WTC11 (cell line): ENCODE measurements at regions not wholly inside any gene's neighbourhood (a gene's known extent, or its start where the extent isn't known, plus 50 kb on each side); places are given as distances from the start of the nearest gene placed in this dataset.

ENCODE experiments used
- ATAC-seq: fragments of 200-7000 bp; cut with Tn5 transposase; 2 replicates; pipeline ENCODE4 v1.10.0; 2021; ENCODE audit warnings: mild to moderate bottlenecking, moderate library complexity
- CTCF ChIA-PET: fragments of 300-600 bp; sonication (Branson Sonifier 250); formaldehyde crosslinking; loops from one replicate; lab custom pipeline; 2021; ENCODE audit warnings: antibody characterized with exemption; lab: Charles Lee
- POLR2A ChIA-PET: fragments of 350-600 bp; sonication (Branson Sonifier 250); formaldehyde crosslinking; loops from one replicate; lab custom pipeline; 2021; ENCODE audit warnings: antibody characterized with exemption; lab: Charles Lee
- DNase-seq: peaks from one replicate; pipeline ENCODE4 v3.0.0; 2021; ENCODE audit warnings: low spot score
- H3K27ac Mint-ChIP-seq: 2 replicates; pipeline ENCODE4 v1.8.0; 2021; ENCODE audit warnings: mixed read lengths
- H3K27me3 Mint-ChIP-seq: 2 replicates; pipeline ENCODE4 v1.8.0; 2021; ENCODE audit warnings: low read depth, mild to moderate bottlenecking, moderate library complexity, mixed read lengths
- H3K36me3 Mint-ChIP-seq: 2 replicates; pipeline ENCODE4 v1.8.0; 2021; ENCODE audit warnings: mixed read lengths
- H3K4me1 Mint-ChIP-seq: 2 replicates; pipeline ENCODE4 v1.8.0; 2022; ENCODE audit warnings: mixed read lengths
- H3K4me3 Mint-ChIP-seq: 2 replicates; pipeline ENCODE4 v1.8.0; 2021; ENCODE audit warnings: mild to moderate bottlenecking, moderate library complexity, mixed read lengths
- H3K9me3 Mint-ChIP-seq: 2 replicates; pipeline ENCODE4 v1.8.0; 2021; ENCODE audit warnings: mixed read lengths
- CREM ChIP-seq: sonication (generic); formaldehyde crosslinking; IDR thresholded peaks from 2 replicates; pipeline ENCODE4 v1.8.1; 2022; ENCODE audit warnings: mild to moderate bottlenecking, missing genetic modification reagents, moderate library complexity
- FOXK1 ChIP-seq: sonication (generic); formaldehyde crosslinking; IDR thresholded peaks from 2 replicates; pipeline ENCODE4 v1.8.0; 2022; ENCODE audit warnings: mild to moderate bottlenecking, moderate library complexity, missing genetic modification reagents
- IRF1 ChIP-seq: sonication (generic); formaldehyde crosslinking; IDR thresholded peaks from 2 replicates; pipeline ENCODE4 v1.8.0; 2023; ENCODE audit warnings: missing genetic modification reagents
- KAT7 ChIP-seq: sonication (generic); formaldehyde crosslinking; IDR thresholded peaks from 2 replicates; pipeline ENCODE4 v1.8.1; 2023; ENCODE audit warnings: missing genetic modification reagents, mild to moderate bottlenecking, borderline replicate concordance
- MLX ChIP-seq: sonication (generic); formaldehyde crosslinking; IDR thresholded peaks from 2 replicates; pipeline ENCODE4 v1.8.1; 2023; ENCODE audit warnings: mild to moderate bottlenecking, missing genetic modification reagents, moderate library complexity
- NFYB ChIP-seq: sonication (generic); formaldehyde crosslinking; conservative IDR thresholded peaks from 2 replicates; pipeline ENCODE4 v1.8.0; 2022; ENCODE audit warnings: low read depth, missing genetic modification reagents
- NR1H2 ChIP-seq: sonication (generic); formaldehyde crosslinking; IDR thresholded peaks from 2 replicates; pipeline ENCODE4 v1.9.0; 2021; ENCODE audit warnings: mild to moderate bottlenecking, moderate library complexity, missing genetic modification reagents
- SMAD3 ChIP-seq: sonication (generic); formaldehyde crosslinking; IDR thresholded peaks from 2 replicates; pipeline ENCODE4 v1.8.0; 2022; ENCODE audit warnings: missing genetic modification reagents, mild to moderate bottlenecking, borderline replicate concordance
- USF2 ChIP-seq: sonication (generic); formaldehyde crosslinking; IDR thresholded peaks from 2 replicates; pipeline ENCODE4 v1.8.1; 2023; ENCODE audit warnings: mild to moderate bottlenecking, missing genetic modification reagents, moderate library complexity
- ZBTB43 ChIP-seq: sonication (generic); formaldehyde crosslinking; IDR thresholded peaks from 2 replicates; pipeline ENCODE4 v1.8.1; 2023; ENCODE audit warnings: mild to moderate bottlenecking, missing genetic modification reagents
- ZNF219 ChIP-seq: sonication (generic); formaldehyde crosslinking; IDR thresholded peaks from 2 replicates; pipeline ENCODE4 v1.8.0; 2023; ENCODE audit warnings: missing genetic modification reagents, mild to moderate bottlenecking, borderline replicate concordance
- ZNF232 ChIP-seq: sonication (generic); formaldehyde crosslinking; IDR thresholded peaks from 2 replicates; pipeline ENCODE4 v1.8.0; 2022; ENCODE audit warnings: mild to moderate bottlenecking, missing genetic modification reagents
- ZNF263 ChIP-seq: sonication (generic); formaldehyde crosslinking; IDR thresholded peaks from 2 replicates; pipeline ENCODE4 v1.8.1; 2022; ENCODE audit warnings: low read depth, mild to moderate bottlenecking, moderate library complexity, missing genetic modification reagents
- TF ChIP-seq, protein P1 (sequence below): sonication (generic); formaldehyde crosslinking; IDR thresholded peaks from 2 replicates; pipeline ENCODE4 v1.8.1; 2023; ENCODE audit warnings: mild to moderate bottlenecking, missing genetic modification reagents, borderline replicate concordance
- TF ChIP-seq, protein P2 (sequence below): fragments of 250-450 bp; sonication (Bioruptor Pico); IDR thresholded peaks from 2 replicates; pipeline ENCODE4 v2.1.2; 2022; ENCODE audit warnings: mild to moderate bottlenecking, moderate library complexity
- TF ChIP-seq, protein P3 (sequence below): sonication (generic); formaldehyde crosslinking; IDR thresholded peaks from 2 replicates; pipeline ENCODE4 v1.8.0; 2023; ENCODE audit warnings: missing genetic modification reagents, mild to moderate bottlenecking, borderline replicate concordance
- TF ChIP-seq, protein P4 (sequence below): sonication (generic); formaldehyde crosslinking; IDR thresholded peaks from 2 replicates; pipeline ENCODE4 v1.8.1; 2022; ENCODE audit warnings: missing genetic modification reagents, borderline replicate concordance

DNA sequence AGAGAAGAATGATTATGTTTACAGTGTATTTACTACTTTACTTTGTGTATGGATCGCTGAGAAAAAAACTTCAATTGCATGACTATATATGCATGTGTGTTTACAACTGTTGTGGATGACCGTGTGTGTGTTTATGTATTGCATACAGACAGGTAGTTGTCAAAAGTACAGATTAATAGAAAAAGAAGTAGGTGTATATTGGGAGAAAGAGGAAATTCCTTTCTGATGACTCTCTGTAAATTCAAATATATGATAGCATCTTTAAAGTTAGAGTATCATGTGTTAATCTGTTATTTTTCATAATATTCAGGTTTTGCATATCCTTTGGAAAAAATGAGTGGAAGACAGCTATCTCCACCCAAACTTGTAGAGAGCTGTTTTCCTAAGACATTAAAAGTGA lies 160.4 kb upstream of the AGR3 start (continued):
- TF ChIP-seq, protein P1, sequence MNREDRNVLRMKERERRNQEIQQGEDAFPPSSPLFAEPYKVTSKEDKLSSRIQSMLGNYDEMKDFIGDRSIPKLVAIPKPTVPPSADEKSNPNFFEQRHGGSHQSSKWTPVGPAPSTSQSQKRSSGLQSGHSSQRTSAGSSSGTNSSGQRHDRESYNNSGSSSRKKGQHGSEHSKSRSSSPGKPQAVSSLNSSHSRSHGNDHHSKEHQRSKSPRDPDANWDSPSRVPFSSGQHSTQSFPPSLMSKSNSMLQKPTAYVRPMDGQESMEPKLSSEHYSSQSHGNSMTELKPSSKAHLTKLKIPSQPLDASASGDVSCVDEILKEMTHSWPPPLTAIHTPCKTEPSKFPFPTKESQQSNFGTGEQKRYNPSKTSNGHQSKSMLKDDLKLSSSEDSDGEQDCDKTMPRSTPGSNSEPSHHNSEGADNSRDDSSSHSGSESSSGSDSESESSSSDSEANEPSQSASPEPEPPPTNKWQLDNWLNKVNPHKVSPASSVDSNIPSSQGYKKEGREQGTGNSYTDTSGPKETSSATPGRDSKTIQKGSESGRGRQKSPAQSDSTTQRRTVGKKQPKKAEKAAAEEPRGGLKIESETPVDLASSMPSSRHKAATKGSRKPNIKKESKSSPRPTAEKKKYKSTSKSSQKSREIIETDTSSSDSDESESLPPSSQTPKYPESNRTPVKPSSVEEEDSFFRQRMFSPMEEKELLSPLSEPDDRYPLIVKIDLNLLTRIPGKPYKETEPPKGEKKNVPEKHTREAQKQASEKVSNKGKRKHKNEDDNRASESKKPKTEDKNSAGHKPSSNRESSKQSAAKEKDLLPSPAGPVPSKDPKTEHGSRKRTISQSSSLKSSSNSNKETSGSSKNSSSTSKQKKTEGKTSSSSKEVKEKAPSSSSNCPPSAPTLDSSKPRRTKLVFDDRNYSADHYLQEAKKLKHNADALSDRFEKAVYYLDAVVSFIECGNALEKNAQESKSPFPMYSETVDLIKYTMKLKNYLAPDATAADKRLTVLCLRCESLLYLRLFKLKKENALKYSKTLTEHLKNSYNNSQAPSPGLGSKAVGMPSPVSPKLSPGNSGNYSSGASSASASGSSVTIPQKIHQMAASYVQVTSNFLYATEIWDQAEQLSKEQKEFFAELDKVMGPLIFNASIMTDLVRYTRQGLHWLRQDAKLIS, result no peak
- no peak for TF ChIP-seq ZNF263
- TF ChIP-seq KAT7 (CRISPR knock-in tag), result no peak
- no peak for TF ChIP-seq SMAD3 (CRISPR knock-in tag)
- no peak for TF ChIP-seq USF2
- no peak for TF ChIP-seq MLX (CRISPR knock-in tag)
- no peak for TF ChIP-seq NFYB (CRISPR knock-in tag)

DNA sequence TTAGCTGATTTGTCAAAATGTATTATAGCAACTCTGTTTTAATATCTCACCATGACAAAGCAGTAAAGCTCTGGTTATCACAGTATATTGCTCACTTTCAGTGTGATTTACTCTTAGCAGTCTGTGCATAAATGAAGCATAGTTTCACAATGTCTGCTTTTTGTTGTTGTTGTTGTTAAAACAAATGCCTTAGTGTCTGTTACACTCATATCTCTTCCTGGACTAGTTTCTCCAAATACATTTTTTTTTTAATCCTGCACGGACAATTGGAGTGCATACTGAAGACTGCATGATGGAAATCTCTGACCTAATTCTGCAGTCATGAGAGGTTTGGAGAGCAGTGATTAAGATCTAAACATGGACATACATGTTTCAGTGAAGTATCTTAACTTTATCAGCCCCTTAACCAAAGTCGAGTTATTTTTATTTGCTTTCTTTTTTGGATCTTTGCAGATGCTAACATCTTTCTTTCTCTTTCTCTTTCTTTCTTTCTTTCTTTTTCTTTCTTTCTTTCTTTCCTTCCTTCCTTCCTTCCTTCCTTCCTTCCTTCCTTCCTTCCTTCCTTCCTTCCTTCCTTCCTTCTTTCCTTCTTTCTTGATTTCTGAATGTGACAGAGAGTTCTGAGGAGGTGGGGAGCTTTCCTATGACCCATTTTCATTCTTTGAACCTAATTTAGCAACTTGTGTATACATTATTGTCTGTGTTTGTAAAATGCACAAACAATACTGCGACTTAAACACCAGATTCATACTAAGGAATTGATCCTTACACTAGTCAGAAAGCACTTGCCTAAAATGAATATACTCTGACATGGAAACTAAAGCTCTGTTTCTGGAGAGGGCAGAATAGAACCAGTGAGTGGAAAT lies 161.5 kb upstream of the AGR3 start:
- Mint-ChIP-seq H3K9me3 (no peaks in the 10 kb centered on the region), H3K27me3 (no peaks in the 10 kb centered on the region), H3K4me3 (no peak overlapping the region), H3K4me1 (peaks cover 9% of the 10 kb centered on the region), H3K27ac (no peak overlapping the region), H3K36me3 (no peaks in the 10 kb centered on the region)
- ATAC-seq (no peak), DNase-seq (no peak)
- CTCF ChIA-PET, result no interaction called here
- POLR2A ChIA-PET, result no interaction called here
- no peak for TF ChIP-seq IRF1
- TF ChIP-seq USF2, result no peak
- TF ChIP-seq FOXK1, result no peak
- TF ChIP-seq ZNF219, result no peak
- TF ChIP-seq, protein P2, sequence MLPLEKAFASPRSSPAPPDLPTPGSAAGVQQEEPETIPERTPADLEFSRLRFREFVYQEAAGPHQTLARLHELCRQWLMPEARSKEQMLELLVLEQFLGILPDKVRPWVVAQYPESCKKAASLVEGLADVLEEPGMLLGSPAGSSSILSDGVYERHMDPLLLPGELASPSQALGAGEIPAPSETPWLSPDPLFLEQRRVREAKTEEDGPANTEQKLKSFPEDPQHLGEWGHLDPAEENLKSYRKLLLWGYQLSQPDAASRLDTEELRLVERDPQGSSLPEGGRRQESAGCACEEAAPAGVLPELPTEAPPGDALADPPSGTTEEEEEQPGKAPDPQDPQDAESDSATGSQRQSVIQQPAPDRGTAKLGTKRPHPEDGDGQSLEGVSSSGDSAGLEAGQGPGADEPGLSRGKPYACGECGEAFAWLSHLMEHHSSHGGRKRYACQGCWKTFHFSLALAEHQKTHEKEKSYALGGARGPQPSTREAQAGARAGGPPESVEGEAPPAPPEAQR (CRISPR knock-in tag), result no peak
- TF ChIP-seq, protein P3, sequence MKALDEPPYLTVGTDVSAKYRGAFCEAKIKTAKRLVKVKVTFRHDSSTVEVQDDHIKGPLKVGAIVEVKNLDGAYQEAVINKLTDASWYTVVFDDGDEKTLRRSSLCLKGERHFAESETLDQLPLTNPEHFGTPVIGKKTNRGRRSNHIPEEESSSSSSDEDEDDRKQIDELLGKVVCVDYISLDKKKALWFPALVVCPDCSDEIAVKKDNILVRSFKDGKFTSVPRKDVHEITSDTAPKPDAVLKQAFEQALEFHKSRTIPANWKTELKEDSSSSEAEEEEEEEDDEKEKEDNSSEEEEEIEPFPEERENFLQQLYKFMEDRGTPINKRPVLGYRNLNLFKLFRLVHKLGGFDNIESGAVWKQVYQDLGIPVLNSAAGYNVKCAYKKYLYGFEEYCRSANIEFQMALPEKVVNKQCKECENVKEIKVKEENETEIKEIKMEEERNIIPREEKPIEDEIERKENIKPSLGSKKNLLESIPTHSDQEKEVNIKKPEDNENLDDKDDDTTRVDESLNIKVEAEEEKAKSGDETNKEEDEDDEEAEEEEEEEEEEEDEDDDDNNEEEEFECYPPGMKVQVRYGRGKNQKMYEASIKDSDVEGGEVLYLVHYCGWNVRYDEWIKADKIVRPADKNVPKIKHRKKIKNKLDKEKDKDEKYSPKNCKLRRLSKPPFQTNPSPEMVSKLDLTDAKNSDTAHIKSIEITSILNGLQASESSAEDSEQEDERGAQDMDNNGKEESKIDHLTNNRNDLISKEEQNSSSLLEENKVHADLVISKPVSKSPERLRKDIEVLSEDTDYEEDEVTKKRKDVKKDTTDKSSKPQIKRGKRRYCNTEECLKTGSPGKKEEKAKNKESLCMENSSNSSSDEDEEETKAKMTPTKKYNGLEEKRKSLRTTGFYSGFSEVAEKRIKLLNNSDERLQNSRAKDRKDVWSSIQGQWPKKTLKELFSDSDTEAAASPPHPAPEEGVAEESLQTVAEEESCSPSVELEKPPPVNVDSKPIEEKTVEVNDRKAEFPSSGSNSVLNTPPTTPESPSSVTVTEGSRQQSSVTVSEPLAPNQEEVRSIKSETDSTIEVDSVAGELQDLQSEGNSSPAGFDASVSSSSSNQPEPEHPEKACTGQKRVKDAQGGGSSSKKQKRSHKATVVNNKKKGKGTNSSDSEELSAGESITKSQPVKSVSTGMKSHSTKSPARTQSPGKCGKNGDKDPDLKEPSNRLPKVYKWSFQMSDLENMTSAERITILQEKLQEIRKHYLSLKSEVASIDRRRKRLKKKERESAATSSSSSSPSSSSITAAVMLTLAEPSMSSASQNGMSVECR (CRISPR knock-in tag), result no peak
- TF ChIP-seq ZNF232 (CRISPR knock-in tag), result no peak
- no peak for TF ChIP-seq NR1H2 (CRISPR knock-in tag)
- no peak for TF ChIP-seq ZBTB43 (CRISPR knock-in tag)
- TF ChIP-seq CREM (CRISPR knock-in tag), result no peak
- no peak for TF ChIP-seq NFYB (CRISPR knock-in tag)
- TF ChIP-seq, protein P4, sequence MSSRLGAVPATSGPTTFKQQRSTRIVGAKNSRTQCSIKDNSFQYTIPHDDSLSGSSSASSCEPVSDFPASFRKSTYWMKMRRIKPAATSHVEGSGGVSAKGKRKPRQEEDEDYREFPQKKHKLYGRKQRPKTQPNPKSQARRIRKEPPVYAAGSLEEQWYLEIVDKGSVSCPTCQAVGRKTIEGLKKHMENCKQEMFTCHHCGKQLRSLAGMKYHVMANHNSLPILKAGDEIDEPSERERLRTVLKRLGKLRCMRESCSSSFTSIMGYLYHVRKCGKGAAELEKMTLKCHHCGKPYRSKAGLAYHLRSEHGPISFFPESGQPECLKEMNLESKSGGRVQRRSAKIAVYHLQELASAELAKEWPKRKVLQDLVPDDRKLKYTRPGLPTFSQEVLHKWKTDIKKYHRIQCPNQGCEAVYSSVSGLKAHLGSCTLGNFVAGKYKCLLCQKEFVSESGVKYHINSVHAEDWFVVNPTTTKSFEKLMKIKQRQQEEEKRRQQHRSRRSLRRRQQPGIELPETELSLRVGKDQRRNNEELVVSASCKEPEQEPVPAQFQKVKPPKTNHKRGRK (CRISPR knock-in tag), result no peak
